ENCODE measurements at regions not wholly inside any gene's neighbourhood (a gene's known extent, or its start where the extent isn't known, plus 50 kb on each side); places are given as distances from the start of the nearest gene placed in this dataset.

- no TSS peak for BruUV-seq (replicated peaks)
- Histone ChIP-seq H3F3A (ENCODE audit: low read length, unreplicated experiment) (no peaks in the 10 kb centered on the region), H3K4me1 (ENCODE audit: insufficient read depth, low read length) (peaks cover 23% of the 10 kb centered on the region), H3K36me3 (ENCODE audit: low read depth, low read length) (no peaks in the 10 kb centered on the region), H3K27ac (ENCODE audit: low read length) (no peak overlapping the region), H3K4me3 (ENCODE audit: low read length) (no peak overlapping the region), H3K4me2 (ENCODE audit: low read length) (no peak overlapping the region), H3K9me3 (ENCODE audit: low read length) (no peaks in the 10 kb centered on the region), H4K20me1 (ENCODE audit: low read length) (no peaks in the 10 kb centered on the region), H3K9ac (ENCODE audit: low read length) (no peak overlapping the region), H3K9me2 (replicated peaks; ENCODE audit: low read length) (no peaks in the 10 kb centered on the region), H3K79me2 (ENCODE audit: low read length) (no peaks in the 10 kb centered on the region), H2AFZ (ENCODE audit: low read length) (no peak overlapping the region), H3K27me3 (ENCODE audit: low read length) (no peaks in the 10 kb centered on the region)
- CTCF ChIA-PET: no interaction called here
- ATAC-seq: no peak
- no peak for TF ChIP-seq EZH2 (IDR thresholded peaks at IDR 0.05; ENCODE audit: low read length, unreplicated experiment)
- no peak for TF ChIP-seq CTCF (conservative IDR thresholded peaks at IDR 0.05; ENCODE audit: low read depth, low read length)
- TF ChIP-seq EZH2phosphoT487 (IDR thresholded peaks at IDR 0.05; ENCODE audit: borderline replicate concordance, low read length): no peak
- no peak for DNase-seq
- intact Hi-C loops (cut with micrococcal nuclease): no loop called here
- POLR2A ChIA-PET (ENCODE audit: unreplicated experiment): interaction anchor here (0.6 kb wide), 1 partner anchor 212 kb away, joined by 5 read pairs; no protein-coding TSS in a partner anchor
Observed at GRCh38 chr16:66267292-66268014, 99.0 kb upstream of the CDH5 start.

- H3K27ac ChIP-seq (ENCODE audit: low read length): no peak overlapping the region
- TF ChIP-seq EZH2phosphoT487 (IDR thresholded peaks at IDR 0.05; ENCODE audit: borderline replicate concordance, low read length) (no peak), CTCF (conservative IDR thresholded peaks at IDR 0.05; ENCODE audit: low read depth, low read length) (no peak), EZH2 (IDR thresholded peaks at IDR 0.05; ENCODE audit: low read length, unreplicated experiment) (no peak)
- no peak for DNase-seq
- H3K9me3 ChIP-seq (ENCODE audit: low read length): no peaks in the 10 kb centered on the region
- no peaks in the 10 kb centered on the region for H3K27me3 ChIP-seq (ENCODE audit: low read length)
- H3K4me1 ChIP-seq (ENCODE audit: insufficient read depth, low read length): peaks cover 17% of the 10 kb centered on the region
- no peaks in the 10 kb centered on the region for H3K36me3 ChIP-seq (ENCODE audit: low read depth, low read length)
- CTCF ChIA-PET: no interaction called here
- BruUV-seq (replicated peaks): no TSS peak
- H3F3A ChIP-seq (ENCODE audit: low read length, unreplicated experiment): no peaks in the 10 kb centered on the region
- POLR2A ChIA-PET (ENCODE audit: unreplicated experiment): no interaction called here
- H3K4me3 ChIP-seq (ENCODE audit: low read length): no peak overlapping the region
- no peak overlapping the region for H3K9ac ChIP-seq (ENCODE audit: low read length)
- no peak overlapping the region for H2AFZ ChIP-seq (ENCODE audit: low read length)
- H3K79me2 ChIP-seq (ENCODE audit: low read length): no peaks in the 10 kb centered on the region
- H3K4me2 ChIP-seq (ENCODE audit: low read length): no peak overlapping the region
- H4K20me1 ChIP-seq (ENCODE audit: low read length): no peaks in the 10 kb centered on the region
- H3K9me2 ChIP-seq (replicated peaks; ENCODE audit: low read length): no peaks in the 10 kb centered on the region
- ATAC-seq: no peak
- intact Hi-C loops (cut with micrococcal nuclease): no loop called here
Observed at GRCh38 chr16:66266436-66267291, 99.8 kb upstream of the CDH5 start.
